ENCODE measurements at regions not wholly inside any gene's neighbourhood (a gene's known extent, or its start where the extent isn't known, plus 50 kb on each side); places are given as distances from the start of the nearest gene placed in this dataset.

DNA sequence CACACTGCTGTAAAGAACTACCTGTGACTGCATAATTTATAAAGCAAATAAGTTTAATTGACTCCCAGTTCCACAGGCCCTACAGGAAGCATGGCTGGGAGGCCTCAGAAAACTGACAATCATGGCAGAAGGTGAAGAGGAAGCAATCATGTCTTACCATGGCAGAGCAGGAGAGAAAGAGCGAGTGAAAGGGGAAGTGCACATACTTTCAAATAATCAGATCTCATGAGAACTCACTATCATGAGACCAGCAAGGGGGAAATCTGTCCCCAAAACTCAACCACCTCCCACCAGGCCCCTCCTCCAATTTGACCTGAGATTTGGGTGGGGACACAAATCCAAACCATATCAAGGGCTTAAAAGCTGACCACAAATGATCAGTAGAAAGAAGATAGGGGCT, 493.2 kb downstream of the PTPRC start:
- in situ Hi-C loops (cut with HindIII; ENCODE audit: low sequenced_read_pairs), result no loop called here
- TF ChIP-seq, protein P1, sequence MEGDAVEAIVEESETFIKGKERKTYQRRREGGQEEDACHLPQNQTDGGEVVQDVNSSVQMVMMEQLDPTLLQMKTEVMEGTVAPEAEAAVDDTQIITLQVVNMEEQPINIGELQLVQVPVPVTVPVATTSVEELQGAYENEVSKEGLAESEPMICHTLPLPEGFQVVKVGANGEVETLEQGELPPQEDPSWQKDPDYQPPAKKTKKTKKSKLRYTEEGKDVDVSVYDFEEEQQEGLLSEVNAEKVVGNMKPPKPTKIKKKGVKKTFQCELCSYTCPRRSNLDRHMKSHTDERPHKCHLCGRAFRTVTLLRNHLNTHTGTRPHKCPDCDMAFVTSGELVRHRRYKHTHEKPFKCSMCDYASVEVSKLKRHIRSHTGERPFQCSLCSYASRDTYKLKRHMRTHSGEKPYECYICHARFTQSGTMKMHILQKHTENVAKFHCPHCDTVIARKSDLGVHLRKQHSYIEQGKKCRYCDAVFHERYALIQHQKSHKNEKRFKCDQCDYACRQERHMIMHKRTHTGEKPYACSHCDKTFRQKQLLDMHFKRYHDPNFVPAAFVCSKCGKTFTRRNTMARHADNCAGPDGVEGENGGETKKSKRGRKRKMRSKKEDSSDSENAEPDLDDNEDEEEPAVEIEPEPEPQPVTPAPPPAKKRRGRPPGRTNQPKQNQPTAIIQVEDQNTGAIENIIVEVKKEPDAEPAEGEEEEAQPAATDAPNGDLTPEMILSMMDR (IDR thresholded peaks at IDR 0.05; ENCODE audit: low read depth, low read length), result no peak
- no peak for DNase-seq (ENCODE audit: low read depth, low spot score)

DNA sequence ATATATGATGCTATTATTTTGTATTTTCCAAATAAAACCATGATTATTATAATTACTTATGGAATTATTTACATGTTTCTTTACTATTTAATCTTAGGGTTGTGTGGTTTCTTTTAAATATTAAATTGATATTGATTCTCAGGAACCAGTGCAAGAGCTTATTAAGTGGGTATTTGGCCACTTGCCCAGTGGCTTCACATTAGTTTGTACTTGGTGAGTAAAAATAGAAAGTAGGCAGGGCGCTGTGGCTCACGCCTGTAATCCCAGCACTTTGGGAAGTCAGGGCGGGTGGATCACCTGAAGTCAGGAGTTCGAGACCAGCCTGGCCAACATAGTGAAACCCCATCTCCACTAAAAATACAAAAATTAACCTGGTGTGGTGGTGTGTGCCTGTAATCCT, 497.1 kb downstream of the PTPRC start:
- in situ Hi-C loops (cut with HindIII; ENCODE audit: low sequenced_read_pairs), result no loop called here
- DNase-seq (ENCODE audit: low read depth, low spot score), result no peak
- H3K4me3 ChIP-seq (ENCODE audit: low read depth, low read length), result no peak overlapping the region
- TF ChIP-seq, protein P1 (IDR thresholded peaks at IDR 0.05; ENCODE audit: low read depth, low read length), result no peak

More for the DNA sequence above, 493.2 kb downstream of the PTPRC start:
- no peak overlapping the region for H3K4me3 ChIP-seq (ENCODE audit: low read depth, low read length)

DNA sequence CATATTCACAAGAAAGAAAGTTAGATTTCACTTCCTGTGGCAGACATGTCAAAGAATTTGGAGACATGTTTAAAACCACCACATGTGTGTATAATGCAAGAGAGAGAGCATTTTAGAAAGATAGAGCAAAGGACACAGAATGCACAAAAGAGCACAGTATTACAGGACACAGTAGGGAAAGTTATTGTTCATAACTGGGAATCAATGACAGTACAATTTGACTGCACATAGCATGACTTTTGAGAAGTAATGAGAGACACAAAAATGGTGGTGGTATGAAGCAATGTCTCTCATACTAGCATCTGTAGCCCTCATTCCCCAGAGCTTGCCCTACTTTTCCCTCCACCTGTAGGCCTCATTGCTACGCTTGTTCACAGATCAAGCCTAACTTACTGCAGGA, 499.2 kb downstream of the PTPRC start:
- no peak for DNase-seq (ENCODE audit: low read depth, low spot score)
- TF ChIP-seq, protein P1 (IDR thresholded peaks at IDR 0.05; ENCODE audit: low read depth, low read length), result no peak
- in situ Hi-C loops (cut with HindIII; ENCODE audit: low sequenced_read_pairs), result no loop called here
- H3K4me3 ChIP-seq (ENCODE audit: low read depth, low read length), result no peak overlapping the region

DNA sequence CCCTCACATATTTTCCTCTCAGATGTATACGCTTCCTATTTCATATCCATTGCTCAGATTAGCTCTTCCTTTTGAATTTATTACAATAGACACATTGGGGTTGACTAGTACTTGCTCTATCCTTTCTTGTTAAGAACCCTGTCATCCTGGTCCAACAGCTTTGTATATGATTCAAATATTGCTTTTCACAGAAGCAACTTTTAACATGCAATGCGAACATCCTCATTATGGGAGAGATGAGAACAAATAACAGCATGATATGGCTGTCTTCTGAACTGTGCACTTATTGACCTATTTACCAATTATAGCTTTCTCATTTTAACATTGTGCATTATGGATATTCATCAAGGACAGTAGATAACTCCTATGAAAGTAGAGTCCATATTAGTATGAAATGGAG, 510.8 kb downstream of the PTPRC start:
- no peak for DNase-seq (ENCODE audit: low read depth, low spot score)
- no peak overlapping the region for H3K4me3 ChIP-seq (ENCODE audit: low read depth, low read length)
- TF ChIP-seq, protein P1 (IDR thresholded peaks at IDR 0.05; ENCODE audit: low read depth, low read length), result no peak
- in situ Hi-C loops (cut with HindIII; ENCODE audit: low sequenced_read_pairs), result no loop called here

DNA sequence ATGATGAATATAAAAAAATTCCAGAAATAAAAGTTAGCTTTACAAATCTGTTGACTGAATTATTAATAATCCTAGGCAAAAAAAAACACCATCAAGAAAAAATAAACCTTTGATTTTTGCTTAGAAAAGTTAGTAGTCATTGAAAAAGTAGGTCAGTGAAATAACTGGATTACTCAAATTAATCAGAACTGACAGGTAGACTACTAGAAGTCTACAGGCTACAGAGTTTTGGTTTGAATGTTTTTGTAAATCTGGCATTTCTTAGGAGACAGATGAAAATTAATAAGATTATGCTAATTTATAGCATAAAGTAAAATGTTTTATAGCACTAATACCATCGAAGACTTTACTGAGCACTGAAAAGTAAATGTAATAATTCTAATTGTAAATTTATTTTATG, 511.9 kb downstream of the PTPRC start:
- H3K4me3 ChIP-seq (ENCODE audit: low read depth, low read length), result no peak overlapping the region
- no peak for DNase-seq (ENCODE audit: low read depth, low spot score)
- TF ChIP-seq, protein P1 (IDR thresholded peaks at IDR 0.05; ENCODE audit: low read depth, low read length), result no peak
- in situ Hi-C loops (cut with HindIII; ENCODE audit: low sequenced_read_pairs), result no loop called here

DNA sequence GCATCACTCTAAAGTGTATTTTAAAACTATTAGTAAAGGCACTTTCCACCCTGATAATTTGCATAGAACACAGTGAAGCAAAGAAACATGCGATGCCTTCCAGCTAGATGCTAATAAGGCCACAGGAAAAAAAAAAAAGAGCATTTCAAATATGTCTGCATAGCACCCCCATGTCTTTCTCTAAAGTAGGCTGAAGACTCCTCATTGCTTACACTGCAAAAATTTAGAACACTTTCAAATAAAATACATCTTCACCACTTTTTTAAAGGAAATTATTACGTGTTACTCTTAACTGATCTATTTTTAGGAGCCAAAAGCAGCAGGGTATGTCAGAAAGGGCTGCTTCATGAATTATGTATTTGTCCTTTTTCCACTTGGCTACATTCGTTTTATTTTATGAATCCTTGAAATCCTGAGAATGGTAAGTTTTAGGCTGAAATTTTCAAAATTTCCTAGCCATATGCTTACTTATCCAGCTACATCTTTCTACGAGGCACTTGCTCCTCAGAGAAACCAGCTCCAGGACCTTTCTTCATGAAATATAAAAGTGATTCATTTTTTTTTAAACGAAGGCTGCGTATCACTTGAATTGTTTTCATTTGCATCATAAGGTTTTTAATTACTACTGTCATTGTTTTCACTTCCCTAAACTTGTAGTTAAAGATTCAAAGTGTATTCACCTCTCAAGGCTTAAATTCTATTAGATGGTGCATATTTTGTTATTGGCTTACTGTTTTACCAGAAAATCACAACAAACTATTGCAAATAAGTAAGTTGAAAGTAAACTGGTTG, 513.0 kb downstream of the PTPRC start:
- H3K4me3 ChIP-seq (ENCODE audit: low read depth, low read length), result no peak overlapping the region
- in situ Hi-C loops (cut with HindIII; ENCODE audit: low sequenced_read_pairs), result no loop called here
- TF ChIP-seq, protein P1 (IDR thresholded peaks at IDR 0.05; ENCODE audit: low read depth, low read length), result no peak
- DNase-seq (ENCODE audit: low read depth, low spot score), result no peak
